ENCODE measurements at regions not wholly inside any gene's neighbourhood (a gene's known extent, or its start where the extent isn't known, plus 50 kb on each side); places are given as distances from the start of the nearest gene placed in this dataset.

DNA sequence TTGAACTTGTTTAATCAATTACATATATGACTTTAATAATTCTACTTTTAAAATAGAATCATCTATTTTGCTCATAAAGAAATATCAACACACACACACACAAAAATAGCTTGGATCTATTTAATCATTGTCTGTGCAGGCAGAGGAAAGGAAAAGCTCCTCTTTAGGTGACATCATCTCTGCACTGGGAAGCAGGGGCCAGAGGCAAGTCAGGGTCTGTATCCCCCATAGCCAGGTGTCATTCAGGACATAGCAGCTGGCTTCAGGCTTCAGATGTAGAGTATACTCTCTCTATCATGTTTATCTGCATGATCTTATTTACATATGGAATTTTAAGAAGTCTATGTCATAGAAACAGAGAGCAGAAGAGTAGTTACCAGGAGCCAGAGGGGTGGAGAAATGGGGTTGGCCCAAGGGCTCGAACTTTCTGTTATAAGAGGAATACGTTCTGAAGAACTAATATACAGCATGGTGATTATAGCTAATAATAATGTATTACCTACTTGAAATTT is 110.4 kb upstream of the LDB2 start:
- no peak for TF ChIP-seq EP300 (IDR thresholded peaks at IDR 0.05; ENCODE audit: borderline replicate concordance in 1 of 2, control insufficient read depth in 1 of 2, low read depth in 2 of 2, low read length in 2 of 2)
- TF ChIP-seq, protein P1, sequence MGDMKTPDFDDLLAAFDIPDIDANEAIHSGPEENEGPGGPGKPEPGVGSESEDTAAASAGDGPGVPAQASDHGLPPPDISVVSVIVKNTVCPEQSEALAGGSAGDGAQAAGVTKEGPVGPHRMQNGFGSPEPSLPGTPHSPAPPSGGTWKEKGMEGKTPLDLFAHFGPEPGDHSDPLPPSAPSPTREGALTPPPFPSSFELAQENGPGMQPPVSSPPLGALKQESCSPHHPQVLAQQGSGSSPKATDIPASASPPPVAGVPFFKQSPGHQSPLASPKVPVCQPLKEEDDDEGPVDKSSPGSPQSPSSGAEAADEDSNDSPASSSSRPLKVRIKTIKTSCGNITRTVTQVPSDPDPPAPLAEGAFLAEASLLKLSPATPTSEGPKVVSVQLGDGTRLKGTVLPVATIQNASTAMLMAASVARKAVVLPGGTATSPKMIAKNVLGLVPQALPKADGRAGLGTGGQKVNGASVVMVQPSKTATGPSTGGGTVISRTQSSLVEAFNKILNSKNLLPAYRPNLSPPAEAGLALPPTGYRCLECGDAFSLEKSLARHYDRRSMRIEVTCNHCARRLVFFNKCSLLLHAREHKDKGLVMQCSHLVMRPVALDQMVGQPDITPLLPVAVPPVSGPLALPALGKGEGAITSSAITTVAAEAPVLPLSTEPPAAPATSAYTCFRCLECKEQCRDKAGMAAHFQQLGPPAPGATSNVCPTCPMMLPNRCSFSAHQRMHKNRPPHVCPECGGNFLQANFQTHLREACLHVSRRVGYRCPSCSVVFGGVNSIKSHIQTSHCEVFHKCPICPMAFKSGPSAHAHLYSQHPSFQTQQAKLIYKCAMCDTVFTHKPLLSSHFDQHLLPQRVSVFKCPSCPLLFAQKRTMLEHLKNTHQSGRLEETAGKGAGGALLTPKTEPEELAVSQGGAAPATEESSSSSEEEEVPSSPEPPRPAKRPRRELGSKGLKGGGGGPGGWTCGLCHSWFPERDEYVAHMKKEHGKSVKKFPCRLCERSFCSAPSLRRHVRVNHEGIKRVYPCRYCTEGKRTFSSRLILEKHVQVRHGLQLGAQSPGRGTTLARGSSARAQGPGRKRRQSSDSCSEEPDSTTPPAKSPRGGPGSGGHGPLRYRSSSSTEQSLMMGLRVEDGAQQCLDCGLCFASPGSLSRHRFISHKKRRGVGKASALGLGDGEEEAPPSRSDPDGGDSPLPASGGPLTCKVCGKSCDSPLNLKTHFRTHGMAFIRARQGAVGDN (IDR thresholded peaks at IDR 0.05): no peak
